ENCODE measurements at regions not wholly inside any gene's neighbourhood (a gene's known extent, or its start where the extent isn't known, plus 50 kb on each side); places are given as distances from the start of the nearest gene placed in this dataset.

- TF ChIP-seq CTCF (IDR thresholded peaks at IDR 0.05; ENCODE audit: low read depth, low read length, poor library complexity, severe bottlenecking) (no peak), EZH2phosphoT487 (IDR thresholded peaks at IDR 0.05; ENCODE audit: borderline replicate concordance, low read length) (no peak)
Measured at GRCh38 chr21:18147678-18148077, 97.0 kb upstream of the CHODL start.

Measured in DOHH2 (cell line).